H1 (cell line): ENCODE measurements at regions not wholly inside any gene's neighbourhood (a gene's known extent, or its start where the extent isn't known, plus 50 kb on each side); places are given as distances from the start of the nearest gene placed in this dataset.

Source experiments
- CTCF ChIA-PET: fragments of 300-600 bp; sonication (Branson Sonifier 250); formaldehyde crosslinking; loops from one replicate; lab custom pipeline; 2021; ENCODE audit not compliant: partially characterized antibody; lab: Charles Lee
- POLR2A ChIA-PET: fragments of 300-600 bp; sonication (Branson Sonifier 250); formaldehyde crosslinking; loops from one replicate; lab custom pipeline; 2021; ENCODE audit warnings: inconsistent platforms; ENCODE audit not compliant: partially characterized antibody; lab: Charles Lee
- DNase-seq, 2 experiments: peaks; one replicate each; pipeline versions ENCODE4 v3.0.0 to v3.0.0-alpha.2; 2010 to 2022; ENCODE audit warnings: low spot score in 2 of 2, low read depth in 1 of 2, mixed read lengths in 1 of 2
- FAIRE-seq: peaks from 2 replicates; lab custom pipeline; 2011; peaks lifted over from hg19 to GRCh38; lab: Jason Lieb, UNC
- H2AFZ ChIP-seq: 2 replicates; pipeline ENCODE4 v1.8.1; 2012; ENCODE audit warnings: low read length, inconsistent platforms
- H2AK5ac ChIP-seq: 2 replicates; pipeline ENCODE4 v1.6.1; 2013; ENCODE audit warnings: low read depth, low read length
- H2BK120ac ChIP-seq: replicated peaks from 2 replicates; pipeline ENCODE3; 2013; ENCODE audit warnings: low read depth, low read length, inconsistent platforms
- H2BK12ac ChIP-seq: 2 replicates; pipeline ENCODE4 v1.6.1; 2013; ENCODE audit warnings: low read depth, low read length
- H2BK15ac ChIP-seq: 2 replicates; pipeline ENCODE4 v1.6.1; 2013; ENCODE audit warnings: low read length
- H2BK20ac ChIP-seq: 2 replicates; pipeline ENCODE4 v1.6.1; 2013; ENCODE audit warnings: low read length
- H2BK5ac ChIP-seq: 2 replicates; pipeline ENCODE4 v1.6.1; 2013; ENCODE audit warnings: low read depth, low read length
- H3K14ac ChIP-seq: 2 replicates; pipeline ENCODE4 v1.6.1; 2013; ENCODE audit warnings: inconsistent platforms; ENCODE audit not compliant: insufficient read length
- H3K18ac ChIP-seq: 2 replicates; pipeline ENCODE4 v1.6.1; 2013; ENCODE audit warnings: low read length; ENCODE audit errors: extremely low read depth
- H3K23ac ChIP-seq: 2 replicates; pipeline ENCODE4 v1.6.1; 2013; ENCODE audit warnings: inconsistent platforms; ENCODE audit not compliant: insufficient read length
- H3K23me2 ChIP-seq: 2 replicates; pipeline ENCODE4 v1.6.1; 2013; ENCODE audit warnings: low read depth, low read length
- H3K27ac ChIP-seq: 2 replicates; pipeline ENCODE4 v1.6.1; 2011; ENCODE audit warnings: low read depth, low read length, inconsistent platforms
- H3K27me3 ChIP-seq, 4 experiments: replicated peaks in 1 of 4; 1 replicate in 1 of 4; 2 replicates in 3 of 4; pipeline versions ENCODE4 v1.6.1 to v1.8.1; 2011 to 2013; ENCODE audit warnings: low read length in 3 of 4, mild to moderate bottlenecking in 3 of 4, inconsistent platforms in 2 of 4, mixed read lengths in 2 of 4, moderate library complexity in 1 of 4; ENCODE audit not compliant: control insufficient read depth in 3 of 4, insufficient read depth in 3 of 4; ENCODE audit errors: extremely low read depth in 1 of 4
- H3K36me3 ChIP-seq, 4 experiments: 2 replicates each; pipeline versions ENCODE4 v1.6.1 to v1.8.1; 2011 to 2013; ENCODE audit warnings: mild to moderate bottlenecking in 4 of 4, low read length in 3 of 4, moderate library complexity in 2 of 4, control low read depth in 1 of 4, inconsistent platforms in 1 of 4; ENCODE audit not compliant: insufficient read depth in 4 of 4, control insufficient read depth in 2 of 4
- H3K4ac ChIP-seq: replicated peaks from 2 replicates; pipeline ENCODE3; 2013; ENCODE audit warnings: low read length, low read depth, mixed read lengths, inconsistent platforms; ENCODE audit not compliant: insufficient read length
- H3K4me1 ChIP-seq, 4 experiments: replicated peaks in 1 of 4; 1 replicate in 1 of 4; 2 replicates in 3 of 4; pipeline versions ENCODE4 v1.6.1 to v1.8.1; 2011 to 2013; ENCODE audit warnings: low read length in 3 of 4, inconsistent platforms in 2 of 4, mixed read lengths in 1 of 4; ENCODE audit not compliant: insufficient read depth in 4 of 4, control insufficient read depth in 3 of 4
- H3K4me2 ChIP-seq, 2 experiments: 2 replicates each; pipeline versions ENCODE4 v1.6.1 to v1.8.1; 2011 to 2013; ENCODE audit warnings: low read depth in 2 of 2, low read length in 2 of 2, control low read depth in 1 of 2, inconsistent platforms in 1 of 2, mild to moderate bottlenecking in 1 of 2; ENCODE audit not compliant: insufficient read depth in 1 of 2
- H3K4me3 ChIP-seq, 4 experiments: fragments of 200-600, 300-600 bp in 1 of 4; sonication (generic), shearing (Covaris generic), sonication (Bioruptor Twin) in 1 of 4; 2 replicates each; pipeline versions ENCODE4 v1.5.1 to v1.8.1; 2011 to 2016; ENCODE audit warnings: low read length in 4 of 4, low read depth in 3 of 4, control low read depth in 2 of 4, inconsistent platforms in 2 of 4, mild to moderate bottlenecking in 2 of 4, mixed read lengths in 1 of 4, moderate library complexity in 1 of 4; ENCODE audit not compliant: insufficient read depth in 2 of 4; ENCODE audit errors: extremely low read depth in 1 of 4
- H3K56ac ChIP-seq: replicated peaks from 2 replicates; pipeline ENCODE3; 2013; ENCODE audit warnings: low read depth, mild to moderate bottlenecking, mixed read lengths, low read length, inconsistent platforms; ENCODE audit not compliant: insufficient read length
- H3K79me1 ChIP-seq: 2 replicates; pipeline ENCODE4 v1.6.1; 2013; ENCODE audit warnings: low read depth, low read length, control low read depth
- H3K79me2 ChIP-seq, 2 experiments: 2 replicates each; pipeline versions ENCODE4 v1.6.1 to v1.8.1; 2012 to 2013; ENCODE audit warnings: low read length in 2 of 2, mild to moderate bottlenecking in 2 of 2, inconsistent platforms in 1 of 2; ENCODE audit not compliant: insufficient read depth in 2 of 2, control insufficient read depth in 1 of 2
- H3K9ac ChIP-seq, 4 experiments: replicated peaks in 1 of 4; 1 replicate in 1 of 4; 2 replicates in 3 of 4; pipeline versions ENCODE4 v1.6.1 to v1.8.1; 2011 to 2013; ENCODE audit warnings: low read depth in 3 of 4, low read length in 3 of 4, control low read depth in 2 of 4, mild to moderate bottlenecking in 2 of 4, moderate library complexity in 2 of 4, inconsistent platforms in 1 of 4; ENCODE audit errors: extremely low read depth in 1 of 4
- H3K9me3 ChIP-seq, 2 experiments: 2 replicates each; pipeline versions ENCODE4 v1.6.1 to v1.8.1; 2012 to 2013; ENCODE audit warnings: mild to moderate bottlenecking in 2 of 2, moderate library complexity in 2 of 2, control low read depth in 1 of 2, inconsistent platforms in 1 of 2, low read depth in 1 of 2, low read length in 1 of 2, mixed read lengths in 1 of 2; ENCODE audit not compliant: insufficient read depth in 2 of 2
- H4K20me1 ChIP-seq, 2 experiments: replicated peaks in 1 of 2; 2 replicates each; pipeline versions ENCODE3 to v1.8.1; 2011 to 2013; ENCODE audit warnings: inconsistent platforms in 2 of 2, low read length in 2 of 2, mild to moderate bottlenecking in 1 of 2; ENCODE audit not compliant: insufficient read depth in 2 of 2, control insufficient read depth in 1 of 2
- H4K5ac ChIP-seq: 2 replicates; pipeline ENCODE4 v1.6.1; 2013; ENCODE audit warnings: low read length, low read depth, mixed read lengths, inconsistent platforms; ENCODE audit not compliant: insufficient read length
- H4K8ac ChIP-seq: 2 replicates; pipeline ENCODE4 v1.8.0; 2013; ENCODE audit warnings: mild to moderate bottlenecking, moderate library complexity, low read length, inconsistent platforms; ENCODE audit not compliant: insufficient read depth; ENCODE audit errors: extremely low read depth
- H4K91ac ChIP-seq: replicated peaks from 2 replicates; pipeline ENCODE3; 2013; ENCODE audit warnings: low read length, mixed read lengths, inconsistent platforms; ENCODE audit not compliant: insufficient read length
- ASH2L ChIP-seq: fragments of 200-600, 300-600 bp; sonication (generic); IDR thresholded peaks from one replicate; pipeline ENCODE4 v1.7.1; 2017; ENCODE audit warnings: low read length
- POLR2A ChIP-seq, 2 experiments: IDR thresholded peaks; 1 replicate in 1 of 2; 2 replicates in 1 of 2; pipeline ENCODE4 v1.6.1; 2011; ENCODE audit warnings: low read depth in 2 of 2, low read length in 2 of 2, mild to moderate bottlenecking in 2 of 2; ENCODE audit errors: control extremely low read depth in 1 of 2
- WGBS, 2 experiments: shearing (Covaris generic) in 1 of 2; methylation state at CpG; one replicate each; pipeline versions ENCODE4 v1.1.6 to v1.1.7; 2013 to 2015; ENCODE audit warnings: low lambda C conversion rate in 2 of 2, mixed read lengths in 2 of 2, inconsistent platforms in 1 of 2, low coverage in 1 of 2, missing lambda C conversion rate in 1 of 2; ENCODE audit not compliant: insufficient replicate concordance in 2 of 2, insufficient coverage in 1 of 2, insufficient read length in 1 of 2; ENCODE audit errors: extremely low coverage in 1 of 2, missing lambda C conversion rate in 1 of 2; 5-methylcytosine and 5-hydroxymethylcytosine counted together

GRCh38 chr12:124451016-124451415 is 116.4 kb downstream of the NCOR2 start:
- CTCF ChIA-PET, result interaction anchor here (0.6 to 1.4 kb wide), 6 partner anchors 39 to 300 kb away, joined by 3 to 4 read pairs (median 3); no protein-coding TSS in a partner anchor
- Histone ChIP-seq H3K4me1 (peaks cover 0 to 8% (median 0%) of the 10 kb centered on the region in 4 experiments; a peak in 2 of 7 replicates), H3K4me3 (no peak overlapping the region), H2AK5ac (no peak overlapping the region), H3K79me2 (peaks cover 0 to 3% of the 10 kb centered on the region in 2 experiments; a peak in 1 of 4 replicates), H4K8ac (peak overlapping the region; percentile 48; the same call in 1 of the 2 replicates), H2BK5ac (no peak overlapping the region), H3K18ac (no peak overlapping the region), H3K9ac (no peak overlapping the region), H3K23me2 (no peaks in the 10 kb centered on the region), H4K91ac (no peak overlapping the region), H2BK12ac (no peak overlapping the region), H3K27ac (no peak overlapping the region), H4K20me1 (peaks cover 6 to 14% of the 10 kb centered on the region in 2 experiments), H3K27me3 (no peaks in the 10 kb centered on the region), H3K4ac (no peak overlapping the region), H3K14ac (no peak overlapping the region), H3K23ac (no peak overlapping the region), H2BK120ac (no peak overlapping the region), H2AFZ (no peak overlapping the region), H3K79me1 (peaks cover 11% of the 10 kb centered on the region), H3K4me2 (no peak overlapping the region), H2BK15ac (no peak overlapping the region), H3K56ac (no peak overlapping the region), H3K9me3 (no peaks in the 10 kb centered on the region), H2BK20ac (no peak overlapping the region), H4K5ac (no peak overlapping the region), H3K36me3 (peaks cover 0 to 10% (median 4%) of the 10 kb centered on the region in 4 experiments; a peak in 4 of 8 replicates)
- FAIRE-seq, result no peak
- POLR2A ChIA-PET, result no interaction called here
- DNase-seq, result no peak
- WGBS, 2 experiments, result 85% methylated on average over 11 of the region's 11 CpGs; no CpG with 5 or more reads in 1 of the 2 experiments
- TF ChIP-seq ASH2L (no peak), POLR2A (IDR thresholded peaks at IDR 0.05; ENCODE audit: control extremely low read depth in 1 of 2, low read depth in 2 of 2, low read length in 2 of 2) (no peak)
